Spleen (tissue), 11 donors: ENCODE measurements at regions not wholly inside any gene's neighbourhood (a gene's known extent, or its start where the extent isn't known, plus 50 kb on each side); places are given as distances from the start of the nearest gene placed in this dataset.
"Not testable (repeated sequence)": the region's sequence is repeated elsewhere in the genome, so short reads cannot be mapped to it uniquely, and the experiment has no call there.

ENCODE experiments used
- DNase-seq: peaks from one replicate; pipeline ENCODE4 v3.0.0-alpha.2; 2020
- H3K27ac ChIP-seq, 8 donors: fragments of 200-600 bp; sonication (generic) in 7 of 8; 1 replicate in 4 of 8; 2 replicates in 4 of 8; pipeline versions ENCODE4 v1.5.0 to v1.8.0; 2016 to 2021; ENCODE audit warnings: inconsistent platforms in 4 of 8, mild to moderate bottlenecking in 4 of 8, moderate library complexity in 1 of 8
- H3K27me3 ChIP-seq, 7 donors: fragments of 200-600 bp; sonication (generic) in 6 of 7; replicated peaks in 1 of 7; 1 replicate in 4 of 7; 2 replicates in 3 of 7; pipeline versions ENCODE4 v1.5.0 to v1.8.0; 2016 to 2021; ENCODE audit warnings: inconsistent platforms in 3 of 7, mild to moderate bottlenecking in 1 of 7
- H3K36me3 ChIP-seq, 6 donors: fragments of 200-600 bp; sonication (generic) in 5 of 6; 1 replicate in 4 of 6; 2 replicates in 2 of 6; pipeline versions ENCODE4 v1.5.0 to v1.8.0; 2016 to 2021; ENCODE audit warnings: inconsistent platforms in 2 of 6
- H3K4me1 ChIP-seq, 6 donors: fragments of 200-600 bp; sonication (generic) in 5 of 6; 1 replicate in 3 of 6; 2 replicates in 3 of 6; pipeline versions ENCODE4 v1.5.0 to v1.8.0; 2016 to 2021; ENCODE audit warnings: inconsistent platforms in 3 of 6
- H3K4me3 ChIP-seq, 8 donors: fragments of 200-600 bp; sonication (generic) in 7 of 8; 1 replicate in 4 of 8; 2 replicates in 4 of 8; pipeline versions ENCODE4 v1.5.0 to v1.8.0; 2016 to 2021; ENCODE audit warnings: inconsistent platforms in 4 of 8, mild to moderate bottlenecking in 4 of 8, moderate library complexity in 2 of 8
- H3K9me3 ChIP-seq, 8 donors: fragments of 200-600 bp; sonication (generic) in 7 of 8; 1 replicate in 4 of 8; 2 replicates in 4 of 8; pipeline versions ENCODE4 v1.5.0 to v1.8.0; 2016 to 2021; ENCODE audit warnings: inconsistent platforms in 4 of 8
- CTCF ChIP-seq, 11 experiments: fragments of 200-600 bp in 7 of 11; fragments of 450-650 bp in 4 of 11; sonication (generic) in 4 of 11; IDR thresholded peaks in 8 of 11; conservative IDR thresholded peaks in 3 of 11; 1 replicate in 7 of 11; 2 replicates in 4 of 11; pipeline versions ENCODE4 v1.4.0 to v1.8.0; 2016 to 2021; ENCODE audit warnings: antibody characterized with exemption in 11 of 11, inconsistent platforms in 4 of 11, mild to moderate bottlenecking in 1 of 11
- POLR2A ChIP-seq, 3 donors: fragments of 450-650 bp; IDR thresholded peaks; one replicate each; pipeline ENCODE4 v1.5.1; 2017; ENCODE audit warnings: antibody characterized with exemption in 3 of 3, mild to moderate bottlenecking in 1 of 3
- POLR2AphosphoS5 ChIP-seq, 3 donors: sonication (generic); formaldehyde crosslinking; IDR thresholded peaks; one replicate each; pipeline ENCODE4 v1.5.1; 2017; ENCODE audit warnings: antibody characterized with exemption in 3 of 3
- WGBS, 5 donors: extraction: QIAGEN DNeasy Blood & Tissue Kit in 3 of 5; methylation state at CpG; one replicate each; pipeline versions ENCODE4 v1.1.5 to v1.1.7; 2013 to 2018; 5-methylcytosine and 5-hydroxymethylcytosine counted together
- intact Hi-C: fragments of 100-400 bp; cut with DNase I; formaldehyde crosslinking; loops from one replicate; pipeline ENCODE4 v1.15.0; 2023; ENCODE audit warnings: low total_unique reads
- donor health status: healthy with polysubstance abuse.
- donor health status: DM: no; HTN: no; CAD: no; lungs with moderate emphysema.
- donor health status: DM: no; HTN: no; CAD: no.
- donor health status: Bipolar disorder and iron deficiency.
- donor health status: healthy.
- donor health status: DM: no; HTN: no; CAD: no.
- donor health status: DM: yes; HTN: yes; CAD: no.

- Histone ChIP-seq H3K4me3 (no peak overlapping the region), H3K27ac (no peak overlapping the region), H3K4me1 (no peaks in the 10 kb centered on the region), H3K36me3 (no peaks in the 10 kb centered on the region), H3K27me3 (peaks cover 0 to 25% (median 4%) of the 10 kb centered on the region in 7 donors), H3K9me3 (no peaks in the 10 kb centered on the region)
- TF ChIP-seq POLR2A (IDR thresholded peaks at IDR 0.05): no peak
- TF ChIP-seq CTCF (IDR thresholded peaks at IDR 0.05 in 8 of 11, conservative IDR thresholded peaks at IDR 0.05 in 3 of 11): no peak
- TF ChIP-seq POLR2AphosphoS5 (IDR thresholded peaks at IDR 0.05): no peak
- intact Hi-C loops: no loop called here
- no peak for DNase-seq
- 81 to 96% (median 94%) methylated on average over 2 of the region's 2 CpGs for WGBS, 5 donors
These were observed 204.5 kb upstream of the SLCO3A1 start for GRCh38 chr15:91649016-91649415.

- no peaks in the 10 kb centered on the region for H3K36me3 ChIP-seq
- no peak overlapping the region for H3K27ac ChIP-seq
- no peak for DNase-seq
- H3K9me3 ChIP-seq: no peaks in the 10 kb centered on the region
- no peak for TF ChIP-seq CTCF (IDR thresholded peaks at IDR 0.05 in 8 of 11, conservative IDR thresholded peaks at IDR 0.05 in 3 of 11)
- TF ChIP-seq POLR2A (IDR thresholded peaks at IDR 0.05): no peak
- no peak for TF ChIP-seq POLR2AphosphoS5 (IDR thresholded peaks at IDR 0.05)
- 79 to 95% (median 87%) methylated on average over 4 of the region's 4 CpGs for WGBS, 5 donors
- H3K4me1 ChIP-seq: no peaks in the 10 kb centered on the region
- intact Hi-C loops: no loop called here
- no peak overlapping the region for H3K4me3 ChIP-seq
- H3K27me3 ChIP-seq: peaks cover 0 to 31% (median 4%) of the 10 kb centered on the region in 7 donors
These were observed 203.6 kb upstream of the SLCO3A1 start for GRCh38 chr15:91649831-91650321.

- Histone ChIP-seq H3K9me3 (peaks cover 0 to 4% (median 0%) of the 10 kb centered on the region in 8 donors), H3K4me1 (no peaks in the 10 kb centered on the region), H3K36me3 (no peaks in the 10 kb centered on the region), H3K4me3 (no peak overlapping the region), H3K27me3 (peaks cover 0 to 41% (median 4%) of the 10 kb centered on the region in 7 donors), H3K27ac (no peak overlapping the region)
- no peak for TF ChIP-seq POLR2AphosphoS5 (IDR thresholded peaks at IDR 0.05)
- no peak for TF ChIP-seq POLR2A (IDR thresholded peaks at IDR 0.05)
- TF ChIP-seq CTCF (IDR thresholded peaks at IDR 0.05 in 8 of 11, conservative IDR thresholded peaks at IDR 0.05 in 3 of 11): no peak
- intact Hi-C loops: no loop called here
- WGBS, 5 donors: 82 to 91% (median 87%) methylated on average over 3 of the region's 3 CpGs
- DNase-seq: no peak
These were observed 202.3 kb upstream of the SLCO3A1 start for GRCh38 chr15:91651251-91651650.

GRCh38 chr15:91652610-91653207 is 200.8 kb upstream of the SLCO3A1 start:
- H3K4me1 ChIP-seq: no peaks in the 10 kb centered on the region
- H3K4me3 ChIP-seq: no peak overlapping the region
- 57 to 77% (median 61%) methylated on average over 7 of the region's 7 CpGs for WGBS, 5 donors
- no peak for DNase-seq
- TF ChIP-seq POLR2A (IDR thresholded peaks at IDR 0.05) (no peak), POLR2AphosphoS5 (IDR thresholded peaks at IDR 0.05) (no peak), CTCF (IDR thresholded peaks at IDR 0.05 in 8 of 11, conservative IDR thresholded peaks at IDR 0.05 in 3 of 11) (no peak)
- H3K27me3 ChIP-seq: peaks cover 0 to 53% (median 4%) of the 10 kb centered on the region in 7 donors
- H3K9me3 ChIP-seq: peaks cover 0 to 4% (median 0%) of the 10 kb centered on the region in 8 donors
- intact Hi-C loops: no loop called here
- H3K27ac ChIP-seq: no peak overlapping the region
- H3K36me3 ChIP-seq: no peaks in the 10 kb centered on the region

GRCh38 chr15:91655563-91656290 is 197.8 kb upstream of the SLCO3A1 start:
- H3K4me3 ChIP-seq, H3K27ac ChIP-seq, H3K36me3 ChIP-seq, DNase-seq, H3K4me1 ChIP-seq, intact Hi-C loops, H3K9me3 ChIP-seq: not testable (repeated sequence)
- H3K27me3 ChIP-seq: peaks cover 0 to 66% (median 11%) of the 10 kb centered on the region in 7 donors
- WGBS, 5 donors: 46 to 62% (median 58%) methylated on average over 12 of the region's 12 CpGs
